GM21447 (cell line): ENCODE measurements at regions not wholly inside any gene's neighbourhood (a gene's known extent, or its start where the extent isn't known, plus 50 kb on each side); places are given as distances from the start of the nearest gene placed in this dataset.

Experiments used
- ATAC-seq: cut with Tn5 transposase; IDR thresholded peaks from one replicate; pipeline ENCODE4 v1.9.1; 2021; ENCODE audit not compliant: unreplicated experiment

DNA sequence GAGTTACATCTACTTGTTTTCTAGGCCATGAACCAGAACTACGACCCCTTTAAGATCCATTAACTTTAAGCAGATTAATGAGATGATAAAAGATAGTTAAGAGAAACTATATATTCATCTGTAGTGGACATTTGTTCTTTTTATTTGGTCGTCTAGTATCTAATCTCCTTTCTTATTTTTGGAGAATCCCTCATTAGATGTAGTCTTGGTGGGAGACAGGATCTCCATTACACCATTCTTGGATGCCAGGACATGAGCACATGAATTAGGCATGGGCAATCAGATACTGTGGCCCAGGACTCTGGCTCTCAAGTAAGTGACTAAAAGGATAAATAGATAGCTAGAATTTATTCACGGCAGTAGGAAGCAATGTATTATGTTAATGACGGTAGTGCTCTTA, 245.0 kb downstream of the ATP23 start:
- no peak for ATAC-seq

DNA sequence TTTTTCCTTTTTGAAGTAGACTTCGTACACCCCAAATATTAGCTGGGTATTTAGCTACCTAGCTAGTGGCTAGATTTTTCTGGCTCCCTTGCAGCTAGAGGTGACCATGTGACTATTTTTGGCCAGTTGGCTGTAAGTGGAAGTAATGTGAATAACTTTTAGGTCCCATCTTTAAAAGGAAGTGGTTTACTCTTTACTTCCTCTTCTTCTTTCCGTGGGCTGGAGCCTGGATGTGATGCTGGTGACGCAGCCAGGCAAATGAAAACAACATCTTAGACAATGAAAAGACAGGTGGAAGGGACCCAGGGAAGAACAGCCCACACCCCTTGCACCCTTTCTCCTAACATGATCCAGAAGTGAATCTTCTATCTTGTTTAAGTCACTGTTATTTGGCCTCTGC, 245.5 kb downstream of the ATP23 start:
- ATAC-seq: no peak

DNA sequence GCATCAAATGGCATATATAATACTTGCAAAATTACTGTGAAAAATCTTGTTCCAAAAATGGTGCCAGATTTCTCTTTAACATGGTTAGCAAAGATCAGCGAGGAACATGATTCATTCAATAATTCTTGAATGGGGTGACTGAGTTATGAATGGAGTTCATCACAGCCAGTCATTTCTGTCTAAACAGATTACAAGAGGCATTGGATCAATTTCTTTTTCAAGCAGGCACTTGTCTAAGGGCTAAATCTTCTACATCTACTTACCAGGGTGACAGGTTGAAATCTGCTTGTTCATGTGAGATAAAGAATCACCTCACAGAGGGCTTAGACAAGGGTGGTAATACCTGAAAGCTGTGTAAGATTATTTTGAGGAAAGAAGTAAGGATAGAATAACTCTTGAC, 247.7 kb downstream of the ATP23 start:
- no peak for ATAC-seq

DNA sequence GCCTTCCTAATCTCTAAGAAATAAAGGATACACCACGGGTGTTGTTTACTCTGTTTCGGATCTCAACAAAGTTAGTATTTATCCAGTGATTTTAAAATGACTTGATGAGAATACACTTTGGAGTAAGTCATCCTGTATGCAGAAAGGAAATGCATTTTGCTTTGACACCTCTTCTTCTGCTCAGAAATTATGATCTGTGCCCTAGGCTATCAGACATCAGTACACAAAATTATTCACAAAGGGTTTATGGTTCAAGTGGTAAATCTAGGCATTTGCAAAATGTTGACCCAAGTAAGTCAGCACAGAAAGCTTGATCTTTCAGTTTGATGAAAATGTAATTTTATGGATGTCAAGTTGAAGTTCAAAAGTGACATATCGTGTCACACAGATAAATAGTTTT, 248.5 kb downstream of the ATP23 start:
- ATAC-seq: no peak

DNA sequence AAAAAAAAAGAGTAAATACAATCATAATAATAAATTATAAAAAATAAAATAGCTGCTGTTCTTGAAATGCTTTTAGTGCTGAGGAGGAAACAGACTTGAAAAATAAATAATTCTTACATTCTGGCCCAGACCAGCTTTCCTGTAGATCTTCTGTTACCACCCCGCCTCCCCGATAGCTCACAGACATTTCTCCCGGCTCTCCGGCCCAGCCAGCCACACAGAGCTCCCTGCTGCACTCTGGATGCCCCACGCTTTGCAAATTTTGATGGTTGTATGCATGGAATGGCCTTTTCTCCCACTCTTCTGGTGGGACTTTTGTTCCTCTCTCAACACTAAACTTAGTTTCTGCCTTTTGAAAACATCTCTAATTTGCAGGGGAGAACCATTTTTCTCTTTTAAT, 249.3 kb downstream of the ATP23 start:
- ATAC-seq: no peak

DNA sequence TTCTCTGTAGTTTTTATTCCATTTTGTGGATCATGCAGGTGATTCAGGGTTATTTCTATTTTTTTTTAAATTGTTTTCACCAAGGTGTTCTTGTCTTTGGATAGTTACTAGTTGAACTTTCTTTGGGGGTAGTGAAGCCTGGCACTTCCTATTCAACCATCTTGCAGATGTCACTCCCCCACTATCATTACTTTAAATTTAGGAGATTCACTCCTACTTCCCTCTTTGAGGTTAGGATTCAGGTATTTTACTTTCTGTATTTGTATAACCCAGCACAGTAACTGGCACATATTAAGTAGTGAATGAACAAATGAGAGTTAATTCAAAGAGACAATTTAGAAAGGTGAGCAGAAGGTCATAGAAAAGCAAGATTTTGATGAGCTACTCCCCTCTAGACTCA, 255.6 kb downstream of the ATP23 start:
- ATAC-seq: no peak

DNA sequence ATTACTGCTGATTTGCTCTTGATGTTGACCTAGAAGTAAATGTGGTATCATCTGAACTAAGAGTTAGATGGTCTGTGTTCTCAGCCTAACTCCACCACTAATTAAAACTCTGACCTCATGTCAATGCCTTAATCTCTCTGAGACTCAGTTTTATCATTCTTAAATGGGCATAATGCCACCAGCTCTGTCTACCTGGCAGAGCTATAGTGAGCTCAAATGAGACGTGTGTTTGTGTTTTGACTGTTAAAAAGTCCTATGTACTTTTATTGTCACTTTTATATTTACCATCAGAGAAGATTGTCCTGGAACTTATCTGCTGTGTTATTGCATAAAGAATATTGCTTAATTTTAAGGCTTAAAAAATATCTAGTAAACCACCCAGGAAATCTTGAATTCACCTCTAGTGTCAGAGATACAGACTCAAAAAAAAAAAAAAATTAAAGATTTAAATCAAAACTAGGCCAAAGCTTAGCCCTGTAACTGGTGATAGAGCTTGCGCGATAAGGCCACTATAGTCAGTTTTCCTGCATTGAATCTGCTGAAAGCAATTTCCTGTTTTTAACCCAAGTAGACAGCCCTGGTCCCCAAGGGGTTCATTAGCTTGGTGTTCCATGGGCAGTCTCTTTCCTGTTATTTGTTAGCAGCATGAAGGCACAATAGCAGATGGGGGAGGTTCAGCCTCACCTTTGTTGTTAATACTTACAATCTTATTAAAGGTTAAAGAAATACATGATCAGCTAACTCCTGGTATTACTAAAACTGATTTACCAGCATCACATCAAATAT, 261.8 kb downstream of the ATP23 start:
- ATAC-seq: no peak

DNA sequence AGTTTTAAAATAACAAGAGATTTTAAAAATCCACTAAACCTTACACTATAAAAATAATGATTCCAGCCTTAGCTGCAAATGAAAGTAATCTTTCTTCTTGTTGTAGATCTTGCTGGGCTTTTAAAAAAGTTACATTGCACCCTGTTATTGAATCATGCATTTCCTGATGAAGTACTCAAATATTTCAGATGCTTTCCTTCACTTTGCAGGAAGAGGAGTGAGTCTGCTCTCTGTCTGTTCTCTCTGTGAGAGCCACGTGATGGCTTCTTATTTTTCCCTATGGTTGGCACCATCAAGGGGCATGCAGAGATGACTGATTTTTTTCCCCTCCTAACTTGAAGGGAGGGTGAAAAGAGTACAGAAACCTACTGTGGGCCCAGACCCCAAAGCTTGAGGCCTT, 262.7 kb downstream of the ATP23 start:
- ATAC-seq: no peak

DNA sequence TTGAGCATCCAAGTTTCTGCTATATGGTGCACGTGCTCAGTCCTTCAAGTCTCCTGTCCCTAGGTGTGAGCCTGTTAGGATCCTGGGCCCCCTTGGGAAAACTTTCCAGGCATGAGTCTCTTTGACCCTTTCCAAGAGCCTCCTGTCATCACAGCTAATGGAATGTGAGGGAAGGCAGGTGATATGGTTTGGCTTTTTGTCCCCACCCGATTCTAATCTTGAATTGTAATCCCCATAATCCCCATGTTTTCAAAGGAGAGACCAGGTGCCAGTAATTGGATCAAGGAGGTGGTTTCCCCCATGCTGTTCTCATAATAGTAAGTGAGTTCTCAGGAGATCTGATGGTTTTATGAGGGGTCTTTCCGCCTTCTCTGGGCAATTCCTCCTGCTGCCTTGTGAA, 265.5 kb downstream of the ATP23 start:
- no peak for ATAC-seq

DNA sequence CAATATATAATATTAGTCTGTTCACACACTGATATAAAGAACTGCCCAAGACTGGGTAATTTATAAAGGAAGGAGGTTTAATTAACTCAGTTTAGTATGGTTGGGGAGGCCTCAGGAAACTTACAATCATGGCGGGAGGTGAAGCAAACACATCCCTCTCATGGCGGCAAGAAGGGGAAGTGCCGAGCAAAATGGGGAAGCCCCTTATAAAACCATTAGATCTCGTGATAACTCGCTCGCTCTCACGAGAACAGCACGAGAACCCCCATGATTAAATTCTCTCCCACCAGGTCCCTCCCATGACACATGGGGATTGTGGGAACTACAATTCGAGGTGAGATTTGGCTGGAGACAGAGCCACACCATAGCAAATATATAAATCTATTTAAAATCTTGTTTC, 269.8 kb downstream of the ATP23 start:
- no peak for ATAC-seq

DNA sequence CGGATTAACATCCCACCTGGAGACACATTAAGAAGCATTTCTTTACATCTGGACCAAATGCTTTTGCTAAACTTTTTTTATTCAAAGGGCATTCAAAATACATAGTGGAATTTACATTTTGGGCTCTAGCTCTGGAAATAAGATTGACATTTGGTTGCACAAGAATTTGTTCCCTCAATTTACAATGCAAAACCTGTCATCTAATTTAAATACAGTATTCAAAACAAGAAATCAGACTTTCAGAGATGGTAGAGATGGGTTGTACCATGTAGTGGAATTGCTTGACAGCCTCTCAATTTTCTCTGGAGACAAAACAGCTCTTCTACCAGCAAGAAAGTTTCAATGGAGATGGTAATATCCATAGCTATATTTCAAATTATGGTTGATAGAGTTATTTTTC, 275.8 kb downstream of the ATP23 start:
- ATAC-seq: no peak

DNA sequence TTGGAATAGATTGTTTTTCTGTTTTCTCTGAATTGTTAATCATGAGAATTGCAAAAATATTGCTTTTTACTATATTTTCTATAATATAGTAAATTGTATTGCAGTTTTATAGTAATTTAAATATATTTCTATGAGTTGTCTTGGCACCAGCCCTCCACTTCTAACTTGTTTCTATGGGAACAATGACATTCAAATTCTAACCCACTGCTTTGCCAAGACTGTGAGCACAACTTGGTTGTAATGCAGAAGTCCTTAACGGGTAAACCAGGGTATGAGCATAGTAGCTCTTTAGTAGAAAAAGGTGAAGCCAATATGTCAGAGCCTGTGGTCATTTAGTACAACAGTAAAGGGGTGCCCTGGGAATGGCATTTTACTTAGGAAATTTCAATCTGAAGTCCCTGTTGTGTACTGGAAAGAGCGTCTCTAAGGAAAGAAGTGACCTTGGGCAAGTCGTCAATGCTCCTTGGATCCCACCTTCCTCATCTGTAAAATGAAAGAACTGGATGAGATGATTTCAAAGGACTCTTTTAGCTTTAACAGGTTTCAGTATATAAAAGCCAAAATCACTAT, 283.3 kb downstream of the ATP23 start:
- ATAC-seq: no peak

DNA sequence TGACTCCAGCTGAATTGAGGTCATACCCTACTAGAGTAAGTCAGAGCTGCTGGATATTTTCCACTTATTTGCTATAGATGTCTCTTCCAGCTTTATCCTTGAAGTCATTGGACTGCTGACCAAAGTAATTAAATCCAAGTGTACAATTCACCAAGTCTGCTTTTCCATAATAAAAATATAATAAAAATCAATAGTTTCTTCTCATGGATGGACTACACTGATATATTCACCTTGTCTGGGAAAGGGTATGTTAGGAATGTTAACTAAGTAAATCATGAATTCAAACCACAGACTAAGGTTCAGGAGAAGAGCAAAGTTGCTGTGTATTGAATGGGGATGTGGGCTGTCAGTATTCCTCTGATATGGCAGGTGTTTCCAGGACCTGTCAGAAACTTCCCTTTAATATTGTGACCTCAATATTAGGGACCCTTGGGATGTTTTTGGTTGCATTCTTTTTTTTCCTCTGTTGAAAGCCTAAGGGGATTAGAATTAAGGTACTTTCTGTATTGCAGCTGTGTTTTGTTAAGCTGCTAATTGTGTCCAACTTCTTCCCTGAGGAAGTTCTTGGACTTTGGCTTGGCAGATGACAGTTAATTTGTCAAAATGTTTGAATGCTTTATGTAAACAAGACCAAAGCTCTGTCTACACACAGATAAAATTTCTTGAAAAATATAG, 284.0 kb downstream of the ATP23 start:
- no peak for ATAC-seq

DNA sequence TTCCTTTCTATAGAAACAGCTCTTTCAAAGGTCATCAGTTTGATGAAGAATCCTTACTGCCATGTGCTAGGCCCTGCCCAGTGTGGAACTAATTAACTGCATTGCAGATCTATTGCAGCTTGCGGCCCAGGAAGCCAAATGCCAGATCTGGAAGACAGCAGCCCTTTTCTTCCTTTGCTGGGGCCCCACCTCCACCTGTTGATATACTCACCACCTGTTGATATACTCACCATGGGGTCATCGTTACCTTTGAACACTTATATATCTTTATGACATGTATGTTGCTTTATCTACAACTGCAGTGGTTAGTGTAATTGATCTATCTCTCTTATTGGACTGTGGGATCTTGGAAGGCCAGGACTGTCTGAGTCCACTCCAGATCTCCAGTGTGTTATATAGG, 292.5 kb downstream of the ATP23 start:
- ATAC-seq: no peak

DNA sequence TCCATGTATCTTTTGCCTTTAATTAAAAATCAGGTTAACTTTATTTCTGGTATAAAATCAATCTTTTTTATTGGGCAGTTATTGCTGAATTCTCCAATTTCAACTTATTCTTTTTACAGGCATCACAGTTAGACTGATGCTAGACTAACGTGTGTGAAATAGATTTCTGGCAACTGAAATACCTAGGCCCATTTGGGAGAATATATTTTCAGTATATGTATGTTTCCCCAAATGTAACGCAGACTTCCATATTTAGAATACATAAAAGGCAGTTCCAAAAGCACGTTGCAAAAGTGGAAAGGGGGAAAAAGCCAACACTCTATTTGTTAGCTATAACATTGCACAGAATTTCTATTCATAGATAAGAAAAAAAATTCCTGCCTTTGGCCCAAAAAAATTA, 297.0 kb downstream of the ATP23 start:
- ATAC-seq: no peak

DNA sequence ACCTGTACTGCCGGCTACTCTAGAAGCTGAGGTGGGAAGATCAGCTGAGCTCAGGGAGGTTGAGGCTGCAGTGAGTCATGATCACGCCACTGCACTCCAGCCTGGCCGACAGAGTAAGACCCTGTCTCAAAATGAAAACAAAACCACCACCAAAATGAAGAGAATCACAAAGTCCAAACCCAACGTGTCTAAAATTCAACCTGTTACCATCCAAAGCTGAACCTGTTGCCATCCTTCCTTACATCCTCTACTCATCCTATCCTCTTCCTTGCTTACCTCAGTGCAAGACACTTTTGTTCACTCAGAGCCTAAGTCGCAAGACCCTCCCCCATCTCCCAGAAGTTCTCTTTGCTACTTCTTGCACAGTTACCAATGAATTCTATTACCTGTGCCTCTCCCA, 299.7 kb downstream of the ATP23 start:
- no peak for ATAC-seq

DNA sequence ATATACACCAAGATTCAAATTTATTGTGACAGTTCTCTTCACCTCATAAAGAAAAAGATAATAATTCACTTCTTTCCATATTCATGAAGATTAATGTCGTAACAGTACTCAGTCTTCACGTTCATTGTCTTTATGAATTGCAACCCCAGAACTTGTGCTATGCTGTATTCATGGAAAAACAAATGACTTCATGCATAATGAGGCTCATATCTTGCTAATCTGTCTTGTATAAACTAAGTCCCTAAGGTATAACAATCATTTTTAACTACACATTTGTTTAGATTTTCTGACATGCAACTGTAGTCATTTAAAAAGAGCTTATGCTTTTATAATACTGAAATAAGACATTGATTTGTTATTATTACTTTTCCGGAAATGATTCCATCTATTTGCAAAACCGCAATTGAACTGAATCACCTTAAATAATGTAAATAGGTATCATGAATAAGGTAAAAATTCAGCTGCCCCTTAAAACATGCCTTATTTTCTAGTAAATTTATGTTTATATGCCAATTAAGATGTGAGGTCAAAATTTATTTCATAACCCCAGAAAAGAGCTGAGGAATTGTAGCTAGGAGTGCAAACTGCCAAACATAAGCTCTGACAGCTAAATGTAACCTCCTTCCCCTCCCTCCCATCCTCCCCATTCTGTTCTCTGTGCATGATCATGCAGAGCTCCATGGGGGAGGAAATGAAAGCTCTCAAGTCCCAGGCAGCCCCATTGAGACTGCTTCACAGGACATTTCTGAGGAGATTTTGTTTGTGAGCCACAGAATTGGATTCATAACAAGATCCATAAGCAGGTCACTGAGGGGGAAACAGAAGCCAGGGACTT, 301.6 kb downstream of the ATP23 start:
- ATAC-seq: no peak

DNA sequence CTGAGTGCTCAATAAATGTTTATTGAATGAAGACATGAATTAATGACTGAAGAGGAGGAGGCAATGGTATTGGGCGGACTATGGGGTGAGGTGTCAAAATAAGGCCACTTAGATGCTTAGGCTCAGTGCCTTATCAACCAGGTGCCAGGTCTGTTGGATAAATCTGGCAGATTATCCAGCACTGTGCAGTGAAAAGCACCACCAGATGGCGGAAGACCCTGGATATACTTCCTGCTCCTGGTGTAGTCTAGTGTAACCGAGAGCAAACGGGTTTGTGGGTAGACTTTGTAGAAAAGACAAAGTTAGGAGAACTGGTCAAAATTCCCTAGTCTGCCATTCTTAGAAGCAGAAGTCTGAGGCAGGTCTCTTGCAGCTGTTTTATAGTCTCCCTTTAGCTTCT, 306.3 kb downstream of the ATP23 start:
- no peak for ATAC-seq

DNA sequence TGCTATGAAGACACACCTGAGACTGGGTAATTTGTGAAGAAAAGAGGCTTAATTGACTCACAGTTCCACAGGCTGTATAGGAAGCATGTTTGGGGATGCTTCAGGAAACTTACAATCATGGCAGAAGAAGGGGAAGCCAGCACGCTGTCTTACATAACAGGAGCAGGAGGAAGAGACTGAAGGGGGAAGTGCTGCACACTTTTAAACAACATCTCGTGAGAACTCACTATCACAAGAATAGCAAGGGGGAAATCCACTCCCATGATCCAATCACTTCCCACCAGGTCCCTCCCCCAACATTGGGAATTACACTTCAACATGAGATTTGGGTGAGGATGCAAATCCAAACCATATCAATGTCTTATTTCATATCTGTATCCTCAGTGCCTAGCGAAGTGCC, 307.2 kb downstream of the ATP23 start:
- ATAC-seq: no peak

DNA sequence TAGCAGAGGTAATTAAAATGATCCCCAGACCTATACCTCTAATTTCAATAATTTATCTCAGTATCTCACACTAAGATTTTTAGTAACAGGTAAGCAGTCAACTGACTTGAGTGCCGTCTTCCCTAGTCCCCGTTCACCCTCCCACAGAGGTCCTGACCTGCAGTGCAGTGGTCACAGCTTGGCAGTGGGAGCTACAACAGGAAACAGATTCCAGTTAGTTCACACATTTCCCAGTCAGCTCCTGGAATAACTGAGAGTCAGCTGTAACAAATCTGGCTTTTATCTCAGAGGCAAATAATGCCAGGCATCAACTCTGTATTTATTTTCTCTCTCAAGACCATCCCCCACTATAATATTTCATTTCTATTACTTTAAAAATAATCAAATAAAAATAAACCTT, 308.2 kb downstream of the ATP23 start:
- no peak for ATAC-seq

DNA sequence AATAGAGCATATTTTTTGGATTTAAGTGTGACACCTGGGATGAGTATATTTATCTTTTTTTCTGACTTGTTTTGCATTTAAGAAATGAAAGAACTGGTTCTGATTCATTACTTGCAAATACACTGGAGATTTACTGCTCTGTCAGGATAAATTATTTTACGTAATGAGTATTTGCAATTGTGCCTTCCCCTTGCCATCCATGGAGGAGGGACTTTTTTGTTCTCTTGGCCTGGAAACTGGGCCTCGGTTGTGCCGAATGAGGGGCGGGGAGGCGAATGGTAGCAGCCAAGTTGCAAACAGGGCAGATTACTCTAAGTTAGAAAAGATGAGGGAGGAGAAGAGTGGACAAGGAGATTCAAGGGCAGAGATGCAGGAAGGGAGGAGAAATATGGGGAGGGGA, 308.7 kb downstream of the ATP23 start:
- ATAC-seq: no peak

DNA sequence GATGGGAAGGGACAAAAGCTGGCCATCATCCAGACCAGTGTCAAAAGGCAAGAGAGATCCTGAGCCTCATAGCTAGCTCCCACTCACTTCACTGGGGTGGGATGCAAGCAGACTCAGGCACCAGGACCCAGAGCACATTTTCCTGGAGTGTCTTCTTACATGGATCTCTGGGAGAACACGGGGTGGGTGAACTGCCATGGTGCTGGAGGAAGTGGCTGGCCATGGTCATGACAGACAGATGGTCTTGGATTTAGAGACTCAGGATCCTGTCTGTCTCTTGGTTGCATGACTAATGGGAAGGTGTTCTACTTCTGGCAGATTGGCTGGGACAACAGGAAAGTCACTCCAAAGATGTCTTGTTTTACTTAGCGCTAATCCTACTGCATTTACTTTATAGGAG, 311.5 kb downstream of the ATP23 start:
- no peak for ATAC-seq
